ENCODE measurements at regions not wholly inside any gene's neighbourhood (a gene's known extent, or its start where the extent isn't known, plus 50 kb on each side); places are given as distances from the start of the nearest gene placed in this dataset.

DNA sequence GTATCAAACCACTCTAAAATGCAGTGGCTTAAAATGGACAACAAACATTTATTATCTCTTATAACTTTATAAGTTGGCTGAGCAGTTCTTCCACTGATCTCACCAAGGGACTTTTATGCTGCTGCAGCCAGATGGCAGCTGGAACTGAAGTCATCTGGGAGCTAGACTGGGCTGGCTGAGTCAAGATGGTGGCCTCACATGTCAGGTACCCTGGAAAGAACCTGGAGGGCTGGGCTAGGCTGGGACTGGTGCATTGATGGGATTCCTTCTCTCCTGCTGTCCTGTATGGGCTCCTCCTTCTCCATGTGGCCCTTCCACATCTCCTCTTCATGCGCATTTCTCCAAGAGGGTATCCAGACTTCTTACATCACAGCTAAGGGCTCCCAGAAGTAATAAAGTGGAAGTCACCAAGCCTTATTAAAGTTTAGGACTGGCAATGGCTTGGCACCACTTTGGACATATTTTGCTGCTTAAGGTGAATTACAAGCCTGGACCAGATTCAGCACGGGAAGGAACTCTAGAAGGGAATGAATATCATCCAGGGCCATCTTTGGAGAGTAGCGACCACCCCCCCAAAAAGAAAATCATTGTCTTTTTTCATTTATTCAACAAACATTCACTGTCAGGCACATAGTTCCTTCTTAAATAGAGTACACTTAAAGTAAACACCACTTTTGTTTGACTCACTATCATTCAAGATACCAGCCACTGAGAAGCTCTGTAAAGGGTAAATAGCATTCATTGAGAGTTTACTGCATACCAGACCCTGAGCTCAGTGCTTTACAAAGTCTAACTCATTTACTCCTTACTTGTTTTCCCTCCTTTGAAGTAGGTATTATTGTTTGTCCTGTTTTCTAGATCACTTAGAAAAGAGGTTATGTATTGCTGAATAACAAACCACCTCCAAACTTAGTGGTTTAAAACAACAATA lies 138.0 kb downstream of the ZFP36L2 start:
- H3K4me3 Mint-ChIP-seq: no peak overlapping the region
- H3K9me3 Mint-ChIP-seq: peaks cover 13% of the 10 kb centered on the region
- H3K36me3 Mint-ChIP-seq (ENCODE audit: low read depth): peaks cover 10% of the 10 kb centered on the region
- H3K27ac Mint-ChIP-seq: peak overlapping the region; percentile 58
- H3K4me1 Mint-ChIP-seq (ENCODE audit: low read depth): peaks cover 67% of the 10 kb centered on the region
- intact Hi-C loops (cut with micrococcal nuclease): no loop called here
- peaks cover 2% of the 10 kb centered on the region for H3K27me3 Mint-ChIP-seq

DNA sequence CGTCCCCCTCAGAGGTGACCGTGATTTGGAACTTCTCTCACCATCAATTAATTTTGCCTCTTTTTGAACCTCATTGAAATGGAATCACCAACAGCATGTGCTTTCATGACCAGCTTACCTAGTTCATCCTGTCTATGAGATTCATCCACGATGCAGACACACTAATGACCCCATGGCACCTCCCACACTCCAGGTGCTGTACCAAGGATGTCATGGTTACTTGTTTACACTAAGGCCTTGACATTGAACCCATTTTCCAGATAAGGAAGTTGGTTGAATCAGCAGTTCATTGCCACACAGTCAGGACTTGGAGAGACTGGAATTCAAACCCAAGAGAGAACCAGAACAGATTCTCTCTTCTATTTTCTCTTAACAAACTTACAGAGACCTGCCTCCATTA lies 139.0 kb downstream of the ZFP36L2 start:
- Mint-ChIP-seq H3K27ac (peak overlapping the region; percentile 58), H3K9me3 (peaks cover 13% of the 10 kb centered on the region), H3K36me3 (ENCODE audit: low read depth) (peaks cover 10% of the 10 kb centered on the region), H3K27me3 (no peaks in the 10 kb centered on the region), H3K4me1 (ENCODE audit: low read depth) (peaks cover 71% of the 10 kb centered on the region), H3K4me3 (no peak overlapping the region)
- intact Hi-C loops (cut with micrococcal nuclease): no loop called here

DNA sequence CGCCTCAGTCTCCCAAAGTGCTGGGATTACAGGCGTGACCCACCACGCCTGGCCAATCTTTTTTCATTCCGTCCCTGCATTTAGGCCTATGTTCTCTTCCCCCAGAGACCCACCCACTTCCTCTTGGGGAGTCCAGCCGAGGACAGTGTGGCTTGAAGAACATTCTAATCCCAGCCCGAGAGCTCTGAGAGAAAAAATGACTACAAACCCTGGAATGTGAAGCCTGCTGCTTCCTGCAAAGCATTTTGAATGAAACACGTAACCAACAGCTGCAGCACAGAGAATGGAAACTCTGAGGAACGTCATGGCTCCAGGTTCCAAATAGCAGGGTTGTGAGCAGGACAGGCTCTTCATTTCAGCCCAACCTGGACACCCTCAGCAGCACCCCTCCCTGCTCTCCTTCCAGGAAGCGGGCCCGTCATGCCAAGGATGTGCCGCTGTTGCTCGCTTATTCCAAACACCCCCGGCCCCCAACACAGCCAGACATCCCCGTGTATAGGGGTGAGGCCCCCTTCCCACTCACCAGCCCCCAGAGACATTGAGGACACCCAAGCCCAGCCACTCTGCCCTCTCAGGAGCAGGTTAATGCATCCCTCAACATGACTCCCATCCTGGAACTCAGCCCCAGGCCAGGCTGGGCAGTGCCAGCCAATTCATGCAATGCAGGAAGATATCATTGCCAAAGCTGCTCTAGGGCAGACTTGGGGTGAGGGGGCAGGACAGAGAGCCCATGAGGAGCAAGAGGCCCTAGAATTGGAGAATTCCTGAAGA lies 139.8 kb downstream of the ZFP36L2 start:
- Mint-ChIP-seq H3K27me3 (no peaks in the 10 kb centered on the region), H3K27ac (peak overlapping the region; percentile 64), H3K4me3 (no peak overlapping the region), H3K36me3 (ENCODE audit: low read depth) (peaks cover 10% of the 10 kb centered on the region), H3K4me1 (ENCODE audit: low read depth) (peaks cover 74% of the 10 kb centered on the region), H3K9me3 (peaks cover 13% of the 10 kb centered on the region)
- intact Hi-C loops (cut with micrococcal nuclease): no loop called here

DNA sequence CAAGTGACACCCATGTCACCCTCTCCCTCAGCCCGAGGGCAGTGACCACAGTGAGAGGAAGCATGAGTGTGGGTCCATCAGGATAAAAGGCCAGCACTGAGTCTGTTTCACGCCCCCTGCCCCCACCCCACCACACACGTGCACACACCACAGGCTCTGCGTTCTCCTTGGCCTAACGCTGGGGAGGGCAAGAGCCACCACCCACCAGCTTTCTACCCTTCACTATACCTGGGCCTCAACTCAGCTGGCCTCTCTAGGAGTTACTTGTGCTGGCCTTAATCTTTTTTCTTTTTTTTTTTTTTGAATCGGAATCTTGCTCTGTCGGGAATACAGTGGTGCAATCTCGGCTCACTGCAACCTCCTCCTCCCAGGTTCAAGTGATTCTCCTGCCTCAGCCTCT lies 140.5 kb downstream of the ZFP36L2 start:
- H3K36me3 Mint-ChIP-seq (ENCODE audit: low read depth): peaks cover 10% of the 10 kb centered on the region
- intact Hi-C loops (cut with micrococcal nuclease): no loop called here
- H3K27ac Mint-ChIP-seq: peak overlapping the region; percentile 64
- H3K4me3 Mint-ChIP-seq: no peak overlapping the region
- peaks cover 10% of the 10 kb centered on the region for H3K9me3 Mint-ChIP-seq
- no peaks in the 10 kb centered on the region for H3K27me3 Mint-ChIP-seq
- peaks cover 77% of the 10 kb centered on the region for H3K4me1 Mint-ChIP-seq (ENCODE audit: low read depth)

DNA sequence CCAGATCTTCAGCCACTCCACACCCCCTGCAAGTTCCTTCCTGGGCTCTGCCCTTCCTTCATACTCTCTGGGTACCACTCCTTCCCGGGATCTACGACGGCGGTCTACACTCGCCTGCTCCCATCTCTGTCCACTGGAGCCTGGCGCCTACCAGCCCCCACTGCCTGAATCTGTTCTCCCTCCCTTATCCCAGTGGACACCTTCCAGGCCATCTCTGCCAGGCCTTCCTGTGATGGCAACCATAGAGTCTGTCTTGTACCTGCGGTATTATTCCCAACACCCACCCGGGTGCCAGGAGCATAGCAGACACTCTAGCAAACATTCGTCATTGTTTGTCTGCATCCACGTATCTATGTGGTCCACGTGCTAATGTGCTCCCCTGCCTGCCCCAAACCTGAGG lies 140.9 kb downstream of the ZFP36L2 start:
- peaks cover 6% of the 10 kb centered on the region for H3K9me3 Mint-ChIP-seq
- no peak overlapping the region for H3K4me3 Mint-ChIP-seq
- H3K36me3 Mint-ChIP-seq (ENCODE audit: low read depth): peaks cover 6% of the 10 kb centered on the region
- intact Hi-C loops (cut with micrococcal nuclease): no loop called here
- H3K27ac Mint-ChIP-seq: peak overlapping the region; percentile 64
- H3K27me3 Mint-ChIP-seq: no peaks in the 10 kb centered on the region
- H3K4me1 Mint-ChIP-seq (ENCODE audit: low read depth): peaks cover 77% of the 10 kb centered on the region

DNA sequence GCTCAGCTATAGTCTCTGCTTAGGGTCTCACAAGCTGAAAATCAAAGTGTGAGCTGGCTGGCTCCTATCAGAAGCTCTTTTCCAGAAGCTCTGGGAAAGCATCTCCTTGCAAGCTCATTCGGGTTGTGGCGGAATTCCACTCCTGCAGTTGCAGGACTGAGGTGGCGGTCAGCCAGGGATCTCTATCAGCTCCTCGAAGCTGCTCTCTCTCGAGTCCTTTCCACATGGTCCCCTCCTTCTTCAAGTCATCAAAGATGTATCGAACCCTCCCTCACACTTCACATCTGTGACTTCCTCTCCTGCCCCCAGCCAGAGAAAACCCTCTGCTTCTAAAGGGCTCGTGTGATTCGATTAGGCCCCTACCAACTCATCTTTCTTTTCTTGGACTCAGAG lies 141.7 kb downstream of the ZFP36L2 start:
- no peaks in the 10 kb centered on the region for H3K9me3 Mint-ChIP-seq
- H3K27me3 Mint-ChIP-seq: no peaks in the 10 kb centered on the region
- no peaks in the 10 kb centered on the region for H3K36me3 Mint-ChIP-seq (ENCODE audit: low read depth)
- H3K4me1 Mint-ChIP-seq (ENCODE audit: low read depth): peaks cover 85% of the 10 kb centered on the region
- peak overlapping the region; percentile 64 for H3K27ac Mint-ChIP-seq
- H3K4me3 Mint-ChIP-seq: no peak overlapping the region
- intact Hi-C loops (cut with micrococcal nuclease): no loop called here

DNA sequence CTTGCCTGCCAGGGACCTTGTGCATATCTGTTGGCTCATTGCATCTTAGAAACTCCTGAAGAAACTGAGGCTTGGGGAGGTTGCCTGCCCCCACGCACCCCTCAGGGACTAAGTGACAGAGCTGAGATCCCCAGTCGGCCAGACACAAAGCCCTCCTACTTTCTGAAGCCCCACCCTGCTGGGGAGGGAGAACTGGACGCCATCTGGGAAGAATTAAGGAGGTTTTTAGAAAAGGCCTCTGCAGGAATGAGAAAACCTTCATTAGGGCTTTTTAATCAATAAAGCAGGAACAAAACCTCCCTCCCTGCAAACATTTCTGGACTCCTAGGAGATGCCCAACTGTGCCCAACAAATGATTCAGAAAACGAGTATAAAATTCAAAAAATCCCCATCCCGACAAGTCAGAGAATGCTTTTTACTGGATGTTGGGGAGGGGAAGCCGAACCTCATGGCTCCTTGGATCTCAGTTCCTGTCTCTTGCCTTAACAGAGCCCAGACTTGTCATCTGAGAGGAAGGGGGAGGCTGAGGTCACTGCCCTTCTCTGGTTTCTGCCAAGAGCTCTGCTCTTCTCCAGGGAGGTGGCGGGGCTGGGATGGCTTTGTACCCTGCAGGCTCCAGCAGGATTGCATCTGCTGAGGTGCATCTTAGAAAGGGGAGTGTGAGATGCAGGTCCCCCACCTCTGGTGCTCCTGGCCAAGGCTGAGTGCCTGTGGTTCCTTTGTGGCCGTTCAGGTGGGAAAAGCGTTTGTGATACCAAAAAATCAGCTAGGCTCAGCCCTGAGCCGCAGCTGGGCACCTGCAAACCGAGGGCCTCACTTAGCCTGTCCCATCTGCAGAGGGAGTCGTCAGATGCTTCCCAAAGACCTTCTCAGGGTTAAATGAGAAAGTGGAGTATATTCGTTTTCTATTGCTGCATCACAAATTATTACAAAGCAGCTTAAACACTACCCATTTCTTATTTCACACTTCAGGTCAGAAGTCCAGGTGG lies 142.4 kb downstream of the ZFP36L2 start:
- Mint-ChIP-seq H3K36me3 (ENCODE audit: low read depth) (no peaks in the 10 kb centered on the region), H3K4me3 (no peak overlapping the region), H3K27ac (peak overlapping the region; percentile 64), H3K4me1 (ENCODE audit: low read depth) (peaks cover 92% of the 10 kb centered on the region), H3K27me3 (no peaks in the 10 kb centered on the region), H3K9me3 (no peaks in the 10 kb centered on the region)
- intact Hi-C loops (cut with micrococcal nuclease): no loop called here

DNA sequence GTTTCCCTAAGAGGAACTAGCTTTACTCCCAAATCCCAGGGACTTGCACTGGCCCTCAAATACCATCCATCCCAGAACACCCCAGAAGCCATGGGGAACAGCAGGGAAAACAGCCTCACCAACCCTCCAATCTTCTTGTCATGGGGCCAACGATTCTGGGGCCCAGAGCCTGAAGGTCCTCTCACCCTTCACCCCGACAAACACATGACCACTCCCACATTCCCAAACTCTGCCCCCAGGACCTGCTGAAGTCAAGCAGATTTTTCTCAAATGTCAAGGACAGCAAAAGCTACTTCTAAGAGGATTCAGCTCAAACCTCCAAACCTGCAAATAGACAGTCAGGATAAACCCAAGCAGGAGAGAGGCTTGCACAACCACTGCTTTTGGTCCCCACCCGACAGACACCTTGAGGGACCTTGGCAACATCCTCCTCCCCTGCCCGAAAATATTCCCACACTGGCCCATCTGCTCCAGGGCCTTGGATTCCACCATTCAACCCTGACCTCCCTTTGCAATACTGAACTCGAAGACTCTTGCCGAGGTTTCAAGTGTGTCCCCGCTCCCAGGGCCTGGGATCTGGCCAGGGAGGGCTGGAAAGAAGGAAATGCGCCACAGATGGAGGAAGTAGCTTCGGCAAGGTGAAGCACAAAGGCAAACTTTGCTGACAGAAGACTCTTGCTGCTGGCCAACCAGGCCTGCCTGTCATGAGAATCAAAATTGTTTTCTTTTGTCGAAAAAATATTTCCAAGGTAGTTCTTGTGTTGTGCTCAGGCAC lies 143.3 kb downstream of the ZFP36L2 start:
- no peaks in the 10 kb centered on the region for H3K9me3 Mint-ChIP-seq
- H3K4me3 Mint-ChIP-seq: no peak overlapping the region
- peak overlapping the region; percentile 55 for H3K27ac Mint-ChIP-seq
- no peaks in the 10 kb centered on the region for H3K36me3 Mint-ChIP-seq (ENCODE audit: low read depth)
- intact Hi-C loops (cut with micrococcal nuclease): no loop called here
- peaks cover 86% of the 10 kb centered on the region for H3K4me1 Mint-ChIP-seq (ENCODE audit: low read depth)
- no peaks in the 10 kb centered on the region for H3K27me3 Mint-ChIP-seq

DNA sequence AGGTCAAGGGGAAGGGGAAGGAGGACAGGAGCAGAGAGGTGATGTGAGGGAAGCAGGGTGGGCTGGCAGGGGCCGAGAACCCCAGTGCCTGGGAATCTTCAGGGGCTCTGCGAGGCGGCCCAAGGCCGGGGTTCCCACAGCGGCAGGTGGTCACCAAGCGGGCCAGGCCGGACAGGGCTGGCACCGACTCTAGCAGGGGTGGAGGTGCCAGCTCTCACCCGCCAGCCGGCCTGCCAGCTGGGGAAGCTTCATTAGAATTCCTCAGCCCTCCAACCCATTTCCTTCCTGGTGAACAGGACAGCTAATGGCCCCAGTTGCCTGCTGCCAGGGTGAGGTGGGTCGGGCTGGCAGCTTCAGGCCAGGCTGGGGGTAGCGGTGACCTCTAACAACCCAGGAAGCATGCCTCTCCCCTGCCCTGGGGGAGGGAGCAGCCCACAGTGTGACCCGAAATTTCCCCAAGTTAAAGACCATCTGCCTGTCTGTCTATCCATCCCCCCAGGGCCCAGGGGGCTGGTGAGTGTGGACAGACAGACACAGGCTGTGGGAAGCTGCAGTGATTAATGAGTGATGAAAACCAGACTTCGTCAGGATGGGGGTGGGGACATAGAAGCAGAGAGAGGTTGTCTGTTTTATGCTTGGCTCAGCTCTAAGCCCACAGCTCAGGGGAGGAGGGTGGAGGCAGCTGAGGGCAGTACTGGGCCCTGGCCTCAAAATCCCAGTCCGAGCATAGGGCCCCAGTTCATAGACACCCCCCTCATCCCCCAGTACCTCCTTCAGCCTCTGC lies 144.1 kb downstream of the ZFP36L2 start:
- Mint-ChIP-seq H3K27ac (peak overlapping the region; percentile 55), H3K4me1 (ENCODE audit: low read depth) (peaks cover 85% of the 10 kb centered on the region), H3K27me3 (no peaks in the 10 kb centered on the region), H3K4me3 (no peak overlapping the region), H3K9me3 (no peaks in the 10 kb centered on the region), H3K36me3 (ENCODE audit: low read depth) (no peaks in the 10 kb centered on the region)
- intact Hi-C loops (cut with micrococcal nuclease): no loop called here

DNA sequence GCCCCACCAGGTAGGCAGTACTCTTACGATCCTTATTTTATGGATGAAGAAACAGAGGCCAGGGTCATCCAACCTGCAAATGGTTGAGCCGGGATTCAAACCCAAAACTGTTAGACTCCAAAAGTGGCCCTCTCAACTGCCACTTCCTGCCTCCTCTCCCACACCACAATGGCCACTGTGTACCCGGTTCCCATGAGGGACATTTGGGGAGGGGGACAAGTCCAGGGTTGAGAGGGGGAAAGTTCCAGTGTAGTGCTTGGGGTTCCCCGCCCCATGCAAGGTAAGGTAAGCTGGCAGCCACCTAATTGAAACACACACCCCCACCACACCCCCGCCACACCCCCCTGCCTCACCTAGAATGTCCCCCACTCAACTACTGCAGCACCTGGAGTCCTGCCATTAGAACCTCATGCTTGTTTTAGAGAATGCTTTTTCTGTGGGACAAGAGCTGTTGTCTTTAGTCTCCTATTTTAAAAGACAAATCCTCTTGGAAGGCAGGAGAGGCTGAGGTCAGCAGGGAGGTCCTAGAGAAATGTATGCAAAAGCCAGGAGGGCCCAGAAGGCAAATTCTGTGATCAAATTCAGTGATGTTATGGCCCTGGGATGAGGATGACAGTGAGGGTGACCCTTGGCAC lies 145.2 kb downstream of the ZFP36L2 start:
- no peaks in the 10 kb centered on the region for H3K27me3 Mint-ChIP-seq
- H3K9me3 Mint-ChIP-seq: no peaks in the 10 kb centered on the region
- intact Hi-C loops (cut with micrococcal nuclease): no loop called here
- peak overlapping the region; percentile 55 for H3K27ac Mint-ChIP-seq
- H3K4me3 Mint-ChIP-seq: no peak overlapping the region
- no peaks in the 10 kb centered on the region for H3K36me3 Mint-ChIP-seq (ENCODE audit: low read depth)
- H3K4me1 Mint-ChIP-seq (ENCODE audit: low read depth): peaks cover 75% of the 10 kb centered on the region

DNA sequence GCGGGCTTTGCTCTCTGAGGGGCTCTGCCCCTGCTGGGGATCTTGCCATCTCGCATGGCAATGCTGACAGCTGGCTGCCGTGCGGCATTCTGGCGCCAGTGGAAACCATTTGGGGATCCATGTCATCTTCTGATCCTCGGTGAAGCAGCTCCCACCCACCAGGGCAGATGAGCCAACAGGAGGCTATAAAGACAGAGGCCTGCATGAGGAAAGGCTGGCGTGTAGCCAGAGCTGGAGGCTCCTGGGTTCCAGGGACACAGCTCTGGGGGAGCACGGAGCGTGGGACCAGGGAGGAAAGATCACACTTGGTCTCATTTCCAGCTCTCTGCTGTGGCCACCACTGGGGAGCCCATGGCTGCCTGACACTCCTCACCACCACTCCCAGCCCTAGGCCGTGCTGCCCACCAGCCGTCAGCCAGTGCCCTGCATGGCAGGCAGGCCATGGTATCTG lies 145.8 kb downstream of the ZFP36L2 start:
- intact Hi-C loops (cut with micrococcal nuclease): no loop called here
- H3K27me3 Mint-ChIP-seq: no peaks in the 10 kb centered on the region
- no peaks in the 10 kb centered on the region for H3K9me3 Mint-ChIP-seq
- no peak overlapping the region for H3K4me3 Mint-ChIP-seq
- H3K4me1 Mint-ChIP-seq (ENCODE audit: low read depth): peaks cover 68% of the 10 kb centered on the region
- H3K27ac Mint-ChIP-seq: peak overlapping the region; percentile 37
- no peaks in the 10 kb centered on the region for H3K36me3 Mint-ChIP-seq (ENCODE audit: low read depth)
